Stimulated activated CD8-positive, alpha-beta memory T cell treated with anti-CD3 and anti-CD28 coated beads, Interleukin-15, amount 100 ng/mL, for 48 hours (primary cell): ENCODE measurements at regions not wholly inside any gene's neighbourhood (a gene's known extent, or its start where the extent isn't known, plus 50 kb on each side); places are given as distances from the start of the nearest gene placed in this dataset.

ENCODE experiments used
- DNase-seq, 2 donors: peaks; one replicate each; pipeline ENCODE4 v3.0.0-alpha.2; 2020; ENCODE audit warnings: low read depth in 2 of 2

DNA sequence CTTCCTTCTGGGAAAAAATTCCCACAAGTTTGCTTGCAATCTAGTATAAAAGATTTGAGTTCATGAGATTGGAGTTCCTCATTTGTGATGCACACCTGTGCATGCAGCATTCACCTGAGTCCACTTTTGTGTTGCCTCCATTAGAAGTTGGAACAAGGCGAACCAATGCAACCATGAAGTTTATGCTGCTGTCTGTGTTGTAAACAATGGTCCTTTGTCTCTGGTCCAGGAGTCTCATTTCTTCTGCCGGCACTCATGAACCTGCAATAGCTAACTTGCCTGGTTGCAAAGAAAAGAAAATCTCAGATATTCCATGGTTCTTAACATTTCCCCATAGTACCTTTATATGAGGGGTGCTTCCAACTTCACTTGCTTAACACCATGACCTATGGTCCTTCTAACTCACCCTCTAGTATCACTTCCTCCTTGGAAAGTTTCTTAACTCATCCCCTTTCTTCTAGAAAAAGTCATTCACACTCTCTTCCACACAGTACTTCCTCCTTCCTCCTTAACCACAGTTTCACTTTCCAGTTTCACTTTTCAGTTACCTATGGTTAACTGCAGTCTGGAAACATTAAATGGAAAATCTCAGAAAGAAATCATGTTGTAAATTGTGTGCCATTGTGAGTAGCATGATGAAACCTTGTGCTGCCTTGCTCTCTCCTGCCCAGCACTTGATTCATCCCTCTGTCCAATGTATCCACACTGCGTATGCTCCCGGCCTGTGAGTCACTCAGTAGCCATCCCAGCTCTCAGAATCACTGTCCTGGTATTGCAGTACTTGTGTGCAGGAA, 128.8 kb upstream of the TRIB2 start:
- no peak for DNase-seq

DNA sequence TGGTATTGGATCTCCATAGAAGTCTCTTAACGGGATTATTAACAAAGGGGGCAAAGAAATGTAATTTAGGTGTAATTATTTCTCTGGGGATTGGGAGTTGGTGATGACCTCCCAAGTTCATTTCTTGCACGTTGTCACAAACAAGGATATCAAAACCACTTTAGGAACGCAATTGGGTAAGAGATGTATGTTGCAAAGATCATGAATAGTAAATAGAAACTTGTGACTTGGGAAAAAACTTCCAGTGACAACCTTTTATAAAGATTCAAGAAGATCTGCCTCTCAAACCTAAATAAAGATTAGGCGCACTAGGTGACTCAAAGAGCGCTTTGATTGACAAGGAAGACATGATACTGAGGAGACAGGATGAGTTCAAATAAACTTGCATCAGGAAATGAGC, 127.8 kb upstream of the TRIB2 start:
- no peak for DNase-seq

DNA sequence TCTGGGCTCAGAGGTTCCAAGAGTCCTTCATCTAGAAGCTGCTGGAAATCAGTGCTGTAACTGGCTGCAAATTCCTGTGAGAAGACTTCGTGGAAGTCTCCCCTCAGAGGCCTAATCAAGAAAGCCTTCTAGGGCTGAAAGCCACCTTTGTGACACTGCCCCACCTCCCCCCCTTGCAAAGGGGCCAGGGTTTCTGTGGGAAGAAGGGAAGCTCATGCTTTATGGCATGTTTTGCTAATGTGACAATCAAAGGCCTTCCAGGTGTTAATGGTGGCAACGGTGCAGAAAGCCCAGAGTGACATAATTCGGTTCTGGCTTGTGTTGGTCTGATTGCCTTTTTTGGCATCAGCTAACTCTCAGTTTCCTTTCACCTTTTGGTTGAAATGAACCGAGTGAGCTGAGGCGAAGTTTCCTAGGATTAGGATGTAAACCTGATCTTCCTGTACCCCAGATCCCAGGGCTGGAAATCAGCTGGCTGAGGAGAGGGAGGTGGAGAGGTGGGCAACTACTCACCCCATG, 126.9 kb upstream of the TRIB2 start:
- no peak for DNase-seq

DNA sequence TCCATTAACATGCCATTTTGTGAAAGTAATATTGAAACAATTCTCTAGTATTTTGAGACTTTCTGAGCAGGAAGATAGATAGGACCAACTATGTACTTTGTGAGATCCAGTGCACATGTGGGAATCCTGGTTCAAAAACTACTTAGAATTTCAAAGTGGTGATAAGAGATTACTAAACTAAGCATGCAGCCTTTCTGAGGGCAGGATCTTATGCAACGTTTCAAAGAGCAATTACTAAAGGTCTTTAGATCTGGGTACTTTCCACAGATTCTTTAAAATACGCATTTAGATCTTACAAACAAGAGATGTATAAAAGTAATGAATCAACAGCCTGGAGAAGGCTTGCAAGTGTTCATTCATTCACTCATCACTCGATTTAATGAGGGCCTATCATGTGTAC, 124.4 kb upstream of the TRIB2 start:
- DNase-seq = no peak

DNA sequence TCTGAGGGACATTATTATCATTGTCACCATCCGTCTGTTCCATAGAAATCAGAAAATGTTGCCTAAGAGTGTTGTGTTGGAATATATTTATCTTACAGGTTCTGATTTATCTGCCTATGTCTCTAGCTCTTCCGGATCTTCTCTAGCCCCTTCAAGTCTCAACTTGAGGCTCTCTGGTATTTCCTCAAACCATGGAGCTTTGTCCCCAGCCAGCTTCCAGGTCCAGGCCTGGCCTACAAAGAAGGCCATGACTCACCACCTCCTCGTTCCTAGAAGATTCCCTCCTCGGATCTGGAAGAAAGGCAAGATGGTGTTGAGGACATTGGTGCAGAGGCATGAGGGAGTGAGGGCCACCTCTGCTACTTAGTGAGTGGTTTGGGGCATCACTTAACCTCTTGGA, 122.1 kb upstream of the TRIB2 start:
- DNase-seq = no peak

DNA sequence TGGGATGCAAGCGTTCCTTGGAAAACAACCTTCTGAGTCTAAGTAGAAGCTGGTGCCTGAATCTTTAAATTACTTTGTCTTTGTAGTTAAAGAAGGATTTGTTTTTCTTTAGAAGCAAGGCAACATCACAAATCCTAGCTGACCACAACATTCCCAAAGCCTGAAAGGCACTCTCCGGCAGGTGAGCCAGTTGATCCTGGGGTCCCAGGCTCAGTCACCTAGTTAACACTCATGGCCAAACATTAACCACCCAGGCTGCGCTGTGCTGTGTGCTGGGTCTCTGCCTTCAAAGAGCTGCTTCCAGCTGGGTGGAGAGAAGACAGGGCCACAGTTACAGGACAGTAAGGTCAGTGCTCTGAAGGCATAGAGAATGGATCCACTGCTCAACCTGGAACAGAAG, 120.0 kb upstream of the TRIB2 start:
- DNase-seq = no peak

DNA sequence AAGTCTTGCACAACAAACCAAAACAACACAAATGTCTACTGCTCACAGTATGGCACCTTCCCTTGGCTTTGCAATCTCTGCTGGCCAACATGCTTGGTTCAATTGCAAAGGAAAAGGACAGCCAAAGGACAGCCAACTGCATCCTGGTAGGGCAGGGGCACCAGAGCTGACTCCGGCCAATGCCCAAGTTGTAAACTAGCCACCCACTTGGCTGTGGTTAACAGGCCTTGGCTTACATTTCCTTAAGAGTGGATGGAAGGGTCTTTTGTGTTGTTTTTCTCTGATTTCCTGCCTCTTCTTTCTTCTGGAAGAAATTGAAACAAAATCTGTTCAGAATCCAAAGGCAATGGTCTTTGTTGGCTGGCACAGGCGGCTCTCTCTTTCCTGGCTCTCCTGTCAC, 119.1 kb upstream of the TRIB2 start:
- no peak for DNase-seq

DNA sequence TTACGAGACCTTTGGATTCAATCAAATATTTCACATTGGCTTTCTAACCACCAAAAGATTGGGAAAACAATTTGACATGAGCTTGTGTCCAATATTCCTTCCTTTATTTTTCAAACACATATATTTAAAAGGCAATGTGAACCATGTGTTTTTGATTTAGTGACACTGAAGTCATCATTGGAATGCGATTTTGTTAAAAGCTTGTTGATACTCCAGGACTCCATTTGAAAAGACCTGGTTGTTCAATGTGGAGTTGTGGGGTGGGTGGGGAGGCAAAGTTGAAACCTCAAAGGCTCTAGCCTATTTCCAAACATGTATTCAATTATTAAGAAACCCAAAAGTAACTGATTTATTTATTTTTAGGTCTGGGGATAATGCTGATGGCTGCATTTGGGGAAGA, 114.1 kb upstream of the TRIB2 start:
- DNase-seq = no peak

DNA sequence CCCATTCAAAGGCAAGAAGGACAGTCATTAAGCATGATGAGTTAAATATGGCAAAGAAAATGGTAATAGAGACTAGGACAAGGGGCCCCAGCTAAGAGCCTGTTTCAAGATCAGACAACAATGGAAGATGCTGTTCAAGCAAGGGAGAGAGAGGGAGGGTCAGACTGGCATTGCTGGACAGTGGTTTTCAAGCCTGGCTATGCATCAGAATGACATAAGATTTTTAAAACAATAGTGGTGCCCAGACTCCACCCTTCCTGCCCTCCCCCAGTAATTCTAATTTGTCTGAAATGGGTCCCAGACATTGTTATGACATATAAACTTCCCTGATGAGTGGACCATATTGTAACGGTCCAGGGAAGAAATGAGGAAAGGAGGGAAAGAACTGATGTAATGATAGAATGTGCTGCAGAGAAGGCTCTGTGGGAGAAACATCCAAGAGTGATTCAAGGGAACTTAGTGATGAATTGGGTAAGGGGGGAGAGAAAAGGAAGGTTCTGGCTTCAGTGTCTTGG, 112.9 kb upstream of the TRIB2 start:
- no peak for DNase-seq

DNA sequence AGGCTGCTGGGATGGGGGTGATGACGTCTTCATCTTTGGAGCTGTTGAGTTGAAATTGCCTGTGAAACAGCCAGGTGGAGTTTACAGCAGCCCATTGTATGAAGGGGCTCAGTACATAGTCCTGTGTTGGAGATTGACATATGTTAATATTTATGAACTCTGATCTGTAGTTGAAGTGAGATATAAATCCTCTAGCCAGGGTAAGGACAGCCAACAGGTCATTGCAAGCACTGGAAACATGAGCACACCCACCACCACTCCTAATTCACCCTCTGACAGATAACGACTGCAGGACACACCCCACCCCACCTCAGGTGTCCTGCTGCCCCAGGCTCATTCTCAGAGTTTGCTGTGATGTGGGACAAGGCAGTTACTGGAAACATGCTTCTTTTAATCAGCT, 112.4 kb upstream of the TRIB2 start:
- no peak for DNase-seq

DNA sequence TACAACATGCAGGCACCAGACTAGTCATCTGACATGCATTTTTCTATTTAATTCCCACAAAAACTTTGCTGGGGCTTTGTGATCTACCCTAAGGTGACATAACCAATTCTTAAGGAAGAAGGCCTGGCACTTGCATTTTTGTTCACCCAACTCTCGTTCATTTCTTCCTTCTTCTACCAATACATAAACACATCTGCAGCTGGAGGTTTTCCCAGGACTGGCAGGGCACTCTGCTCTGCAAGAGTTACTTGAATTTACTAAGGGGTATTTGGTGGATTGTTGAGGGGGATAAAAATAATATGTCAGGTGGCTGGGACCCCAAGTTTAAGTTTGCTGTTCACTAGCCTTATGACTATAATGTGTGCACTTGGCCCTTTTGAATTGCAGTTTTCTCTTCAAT, 111.4 kb upstream of the TRIB2 start:
- DNase-seq = no peak

DNA sequence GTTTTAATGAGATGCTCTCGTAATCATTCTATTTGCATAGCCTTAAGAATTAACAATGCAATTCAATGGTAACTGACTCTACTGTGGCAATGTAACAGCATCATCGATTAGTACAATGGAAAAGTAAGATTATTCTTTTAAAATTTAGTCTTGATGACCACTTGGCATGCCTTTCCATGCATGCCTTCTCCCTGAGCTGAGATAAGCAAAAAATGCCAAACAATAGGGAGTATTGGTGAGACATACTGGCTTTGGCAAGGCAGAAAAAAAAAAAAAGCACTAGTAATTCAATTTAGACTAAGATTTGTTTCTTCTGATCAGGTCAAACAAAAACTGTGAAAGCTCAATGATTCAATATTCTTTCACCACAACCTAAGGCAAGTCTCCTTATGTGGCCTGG, 110.8 kb upstream of the TRIB2 start:
- no peak for DNase-seq

DNA sequence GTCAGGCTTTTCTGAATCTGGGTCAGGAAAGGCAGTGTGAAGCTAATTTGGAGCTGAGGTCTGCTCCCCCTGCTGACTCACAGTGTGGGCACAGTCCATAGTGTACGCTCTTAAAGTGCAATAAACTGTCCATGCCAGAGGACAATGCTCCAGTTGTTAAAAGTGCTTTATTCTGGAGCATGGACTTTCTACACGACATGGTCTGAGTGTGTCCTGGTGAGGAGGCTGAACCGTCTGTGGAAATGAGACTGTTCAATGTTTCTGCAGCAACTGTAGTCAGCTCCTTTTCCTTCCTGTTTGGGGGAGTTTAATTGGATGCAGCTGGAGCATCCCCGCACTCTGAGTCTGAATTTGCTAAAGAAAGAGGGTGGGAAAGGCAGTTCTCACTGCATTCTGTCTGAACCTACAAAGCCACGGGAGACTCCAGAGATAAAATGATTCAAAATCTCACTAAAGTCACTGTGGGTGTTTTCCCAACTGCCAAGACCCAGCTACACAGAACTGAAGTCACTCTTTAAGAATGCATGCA, 110.2 kb upstream of the TRIB2 start:
- DNase-seq = no peak

DNA sequence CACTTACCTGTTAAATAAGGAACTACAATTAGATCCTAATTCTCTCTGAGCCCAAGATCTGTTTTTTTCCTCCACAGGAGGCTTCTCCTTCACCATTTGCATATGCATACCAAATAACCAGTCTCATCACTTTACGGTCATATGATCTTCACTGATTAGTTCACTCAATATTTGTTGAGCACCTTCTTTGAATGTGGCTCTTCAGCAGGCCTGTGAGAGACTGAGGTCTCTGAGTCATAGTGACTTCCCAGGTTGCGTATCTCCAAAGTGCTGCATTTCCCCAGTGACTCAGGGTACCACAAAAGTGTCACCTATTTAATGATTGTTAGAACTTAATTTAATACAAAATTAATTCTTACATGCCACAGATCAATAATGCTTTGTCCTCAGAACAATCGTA, 108.8 kb upstream of the TRIB2 start:
- peak in 1 of 2 donors; percentile 2 for DNase-seq

DNA sequence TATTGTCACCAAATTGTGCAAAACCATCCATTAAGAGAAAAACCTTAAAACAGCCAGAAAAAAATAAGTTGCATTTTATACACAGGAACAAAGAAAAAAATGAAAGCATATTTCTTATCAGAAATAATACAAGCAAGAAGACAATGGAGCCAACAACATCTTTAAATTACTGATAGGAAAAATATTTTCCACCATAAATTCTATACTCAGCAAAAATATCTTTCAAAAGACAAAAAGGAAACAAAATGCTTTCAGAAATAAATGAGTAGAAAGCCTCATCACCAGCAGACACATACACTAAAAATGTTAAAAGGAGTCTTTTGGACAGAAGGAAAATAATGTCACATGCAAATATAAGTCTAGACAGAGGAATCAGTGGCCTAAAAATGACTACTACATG, 106.4 kb upstream of the TRIB2 start:
- DNase-seq = no peak

DNA sequence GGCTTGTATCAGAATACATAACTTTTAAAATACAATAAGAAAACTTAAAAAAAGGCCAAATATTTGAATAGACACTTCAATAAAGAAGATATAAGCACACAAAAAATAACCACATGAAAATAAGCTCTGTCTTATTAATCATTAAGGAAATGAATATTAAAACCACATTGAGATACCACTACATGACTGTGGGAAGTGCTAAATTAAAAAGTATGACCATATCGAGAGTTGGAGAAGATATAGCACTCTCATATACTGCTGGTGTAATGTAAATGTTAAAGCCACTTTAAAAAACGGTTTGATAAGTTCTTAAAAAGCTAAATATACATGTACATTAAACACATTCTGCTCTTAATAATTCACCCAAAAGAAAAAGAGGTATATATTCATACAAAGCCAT, 104.6 kb upstream of the TRIB2 start:
- no peak for DNase-seq

DNA sequence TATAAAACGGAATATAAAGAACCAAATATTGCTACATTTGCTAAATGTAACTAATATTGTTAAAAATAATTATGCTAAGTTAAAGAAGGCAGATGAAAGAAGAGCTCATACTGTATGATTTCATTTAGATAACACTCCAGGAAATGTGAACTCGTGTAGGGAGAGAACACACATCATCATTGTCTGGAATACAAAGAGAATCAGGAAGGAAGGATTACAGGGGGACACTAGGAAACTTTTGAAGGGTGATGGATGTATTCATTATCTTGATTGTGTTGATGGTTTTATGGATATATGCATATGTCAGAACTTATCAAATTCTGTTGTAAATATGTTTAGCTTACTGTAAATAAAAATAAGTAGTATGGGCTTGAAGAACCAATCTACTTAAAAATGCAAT, 104.1 kb upstream of the TRIB2 start:
- no peak for DNase-seq

DNA sequence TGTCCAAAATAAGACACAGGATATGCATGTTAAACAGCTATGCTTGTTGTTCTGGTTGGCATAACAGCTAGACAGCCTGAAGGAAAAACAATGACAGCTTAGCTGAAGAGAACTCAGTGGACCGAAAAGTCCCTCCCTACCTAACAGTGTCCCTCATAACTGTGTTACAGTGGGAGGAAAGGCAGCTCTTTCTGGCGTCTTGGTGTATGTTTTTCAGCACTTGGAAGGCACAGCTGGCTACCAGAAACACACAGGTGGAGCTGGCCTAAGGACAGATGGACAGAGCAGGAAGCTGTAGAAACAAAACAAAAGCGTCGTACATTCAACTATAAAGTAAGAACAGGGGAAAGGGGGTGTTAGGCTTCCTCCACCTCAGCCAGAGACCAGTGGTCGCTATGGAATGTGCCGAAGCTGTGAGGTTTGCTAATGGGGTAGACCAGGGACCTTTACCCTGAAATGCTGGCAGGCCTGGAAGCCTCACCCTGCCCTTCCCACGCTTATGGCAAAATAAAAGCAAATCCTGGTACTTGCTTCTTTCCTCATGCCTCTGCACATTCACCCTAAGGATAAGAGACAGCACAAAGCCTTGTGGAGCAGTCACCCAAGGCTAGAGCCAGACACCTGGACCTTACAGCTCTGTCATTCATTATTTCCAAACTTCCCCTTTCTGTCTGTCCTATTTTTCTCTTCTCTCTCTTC, 103.5 kb upstream of the TRIB2 start:
- DNase-seq = no peak

DNA sequence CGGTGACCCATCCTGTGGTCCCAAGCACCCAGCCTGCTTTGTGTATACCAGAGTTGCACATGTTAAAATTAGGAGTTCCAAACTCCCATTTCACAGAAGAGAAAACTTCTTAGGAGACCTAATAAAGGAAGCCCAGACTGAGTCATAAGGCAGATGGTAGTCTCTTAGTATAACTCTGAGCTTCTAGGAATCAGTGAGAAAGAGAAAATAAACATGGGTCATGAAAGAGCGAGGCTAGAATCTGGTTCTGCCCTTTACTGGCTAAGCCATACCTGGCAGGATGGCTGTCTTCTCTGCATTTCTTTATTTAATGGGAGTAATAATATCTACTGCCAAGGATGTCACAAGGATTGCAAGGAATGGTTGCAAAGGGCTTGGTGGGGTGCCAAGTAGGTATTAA, 101.2 kb upstream of the TRIB2 start:
- no peak for DNase-seq

DNA sequence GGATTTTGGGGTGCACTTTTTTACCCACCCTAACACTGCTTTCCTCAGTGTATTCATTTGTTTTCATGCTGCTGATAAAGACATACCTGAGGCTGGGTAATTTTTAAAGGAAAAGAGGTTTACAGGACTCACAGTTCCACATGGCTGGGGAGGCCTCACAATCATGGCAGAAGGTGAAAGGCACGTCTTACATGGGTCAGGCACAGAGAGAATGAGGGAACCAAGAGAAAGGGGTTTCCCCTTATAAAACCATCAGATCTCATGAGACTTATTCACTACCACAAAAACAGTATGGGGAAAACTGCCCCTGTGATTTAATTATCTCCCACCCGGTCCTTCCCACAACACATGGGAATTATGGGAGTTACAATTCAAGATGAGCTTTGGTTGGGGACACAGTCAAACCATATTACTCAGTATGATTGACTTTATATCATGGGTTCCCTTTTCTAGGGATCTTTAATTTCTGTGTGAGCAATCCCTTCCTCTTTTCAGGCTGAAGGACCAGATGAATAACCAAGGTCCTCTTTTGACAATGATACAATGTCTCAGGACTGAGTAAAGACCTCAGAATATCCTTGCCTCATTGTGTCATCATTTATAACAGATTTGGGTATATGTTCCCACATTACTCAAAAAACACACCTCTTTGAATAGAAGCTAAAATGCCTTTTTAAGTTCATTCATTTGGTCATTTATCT, 100.1 kb upstream of the TRIB2 start:
- DNase-seq = no peak

DNA sequence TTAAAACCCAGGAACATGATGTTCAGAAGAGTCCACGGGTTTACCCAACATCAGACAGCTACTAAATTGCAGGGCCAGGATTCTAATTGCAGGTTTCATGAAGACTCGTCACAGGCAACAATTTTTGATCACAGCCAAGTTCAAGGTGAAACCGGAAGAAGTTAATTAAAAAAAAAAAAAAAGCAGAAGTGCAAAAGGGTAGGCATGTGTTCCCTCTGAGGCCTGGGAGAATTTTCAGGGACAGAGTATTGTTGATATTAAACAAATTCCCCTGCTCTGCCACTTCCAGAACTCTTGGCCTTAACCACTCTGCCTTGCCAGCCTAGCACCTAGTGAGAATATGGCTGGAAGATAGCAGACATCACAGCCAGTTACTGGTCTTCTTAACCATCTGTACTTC, 99.4 kb upstream of the TRIB2 start:
- no peak for DNase-seq

DNA sequence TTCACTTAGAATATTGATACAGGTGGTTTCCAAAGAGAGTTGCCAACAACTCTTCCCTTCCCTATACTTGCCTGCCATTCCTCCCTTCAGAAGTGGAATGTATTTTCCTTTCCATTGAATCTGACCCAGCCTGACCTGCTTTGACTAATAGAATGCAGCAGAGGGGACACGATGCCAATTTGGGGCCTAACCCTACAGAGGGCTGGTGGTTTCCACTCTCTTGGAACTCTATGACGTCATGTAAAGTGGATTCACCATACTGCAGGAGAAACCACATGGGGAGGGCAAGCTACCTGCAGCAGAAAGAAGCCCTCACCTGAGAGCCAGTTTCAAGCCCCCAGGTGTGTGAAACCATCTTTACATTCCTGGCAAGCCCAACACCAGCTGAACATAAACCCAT, 98.9 kb upstream of the TRIB2 start:
- no peak for DNase-seq
